Adipose tissue (tissue), 3 donors: ENCODE measurements at regions not wholly inside any gene's neighbourhood (a gene's known extent, or its start where the extent isn't known, plus 50 kb on each side); places are given as distances from the start of the nearest gene placed in this dataset.

Experiments
- H3K27ac ChIP-seq: one replicate; pipeline ENCODE4 v1.5.1; 2013; ENCODE audit warnings: low read depth, low read length
- WGBS, 3 donors: extraction: QIAGEN DNeasy Blood & Tissue Kit; methylation state at CpG; one replicate each; pipeline ENCODE4 v1.1.7; 2013; 5-methylcytosine and 5-hydroxymethylcytosine counted together
- donor health status: healthy with polysubstance abuse.
- donor health status: Bipolar disorder and iron deficiency.
- donor health status: healthy.

GRCh38 chr1:234871039-234871709 lies 257.5 kb downstream of the TOMM20 start:
- H3K27ac ChIP-seq: no peak overlapping the region
- WGBS, 3 donors: 86 to 88% (median 86%) methylated on average over 10 of the region's 10 CpGs

GRCh38 chr1:234870020-234870981 lies 258.3 kb downstream of the TOMM20 start:
- 90 to 92% (median 90%) methylated on average over 11 of the region's 11 CpGs for WGBS, 3 donors
- no peak overlapping the region for H3K27ac ChIP-seq

GRCh38 chr1:234869182-234870019 lies 259.2 kb downstream of the TOMM20 start:
- WGBS, 3 donors: 83 to 90% (median 89%) methylated on average over 16 of the region's 16 CpGs
- H3K27ac ChIP-seq: no peak overlapping the region

GRCh38 chr1:234868296-234869147 lies 258.5 kb upstream of the IRF2BP2 start:
- 94 to 96% (median 95%) methylated on average over 6 of the region's 6 CpGs for WGBS, 3 donors
- no peak overlapping the region for H3K27ac ChIP-seq

GRCh38 chr1:234866007-234866866 lies 256.3 kb upstream of the IRF2BP2 start:
- no peak overlapping the region for H3K27ac ChIP-seq
- 65 to 80% (median 74%) methylated on average over 18 of the region's 18 CpGs for WGBS, 3 donors

- WGBS, 3 donors: 96 to 98% (median 96%) methylated on average over 7 of the region's 7 CpGs
- no peak overlapping the region for H3K27ac ChIP-seq
Observed at GRCh38 chr1:234865171-234866006, 255.4 kb upstream of the IRF2BP2 start.

GRCh38 chr1:234864116-234864515 lies 254.1 kb upstream of the IRF2BP2 start:
- H3K27ac ChIP-seq: no peak overlapping the region
- WGBS, 3 donors: 90 to 95% (median 94%) methylated on average over 3 of the region's 3 CpGs

GRCh38 chr1:234863551-234863971 lies 253.6 kb upstream of the IRF2BP2 start:
- no peak overlapping the region for H3K27ac ChIP-seq
- WGBS, 3 donors: 69 to 90% (median 71%) methylated on average over 6 of the region's 6 CpGs

- 12 to 36% (median 21%) methylated on average over 13 of the region's 13 CpGs for WGBS, 3 donors
- no peak overlapping the region for H3K27ac ChIP-seq
Observed at GRCh38 chr1:234862944-234863515, 253.1 kb upstream of the IRF2BP2 start.

GRCh38 chr1:234862360-234862943 lies 252.5 kb upstream of the IRF2BP2 start:
- WGBS, 3 donors: 44 to 54% (median 49%) methylated on average over 7 of the region's 7 CpGs
- no peak overlapping the region for H3K27ac ChIP-seq

- 47 to 94% (median 91%) methylated on average over 4 of the region's 4 CpGs for WGBS, 3 donors
- H3K27ac ChIP-seq: no peak overlapping the region
Observed at GRCh38 chr1:234861761-234862160, 251.8 kb upstream of the IRF2BP2 start.

- H3K27ac ChIP-seq: no peak overlapping the region
- WGBS, 3 donors: 96 to 98% (median 97%) methylated on average over 2 of the region's 2 CpGs
Observed at GRCh38 chr1:234861024-234861620, 251.1 kb upstream of the IRF2BP2 start.

- no peak overlapping the region for H3K27ac ChIP-seq
Observed at GRCh38 chr1:234858722-234859121, 248.7 kb upstream of the IRF2BP2 start.

- WGBS, 3 donors: 53 to 73% (median 53%) methylated on average over 3 of the region's 3 CpGs
- no peak overlapping the region for H3K27ac ChIP-seq
Observed at GRCh38 chr1:234856845-234857245, 246.9 kb upstream of the IRF2BP2 start.

- H3K27ac ChIP-seq: no peak overlapping the region
- WGBS, 3 donors: 97 to 98% (median 97%) methylated on average over 3 of the region's 3 CpGs
Observed at GRCh38 chr1:234855851-234856250, 245.9 kb upstream of the IRF2BP2 start.
